H9 (cell line): ENCODE measurements at regions not wholly inside any gene's neighbourhood (a gene's known extent, or its start where the extent isn't known, plus 50 kb on each side); places are given as distances from the start of the nearest gene placed in this dataset.

Experiments used
- DNase-seq: peaks from one replicate; pipeline ENCODE4 v3.0.0-alpha.2; 2017
- H2AFZ ChIP-seq: one replicate; pipeline ENCODE4 v1.6.1; 2013; ENCODE audit warnings: mild to moderate bottlenecking, low read length, control low read depth, moderate library complexity
- H2AK5ac ChIP-seq: 2 replicates; pipeline ENCODE4 v1.6.1; 2013; ENCODE audit warnings: low read length, control low read depth, mixed read lengths; ENCODE audit not compliant: insufficient read length
- H2BK120ac ChIP-seq: one replicate; pipeline ENCODE4 v1.6.1; 2013; ENCODE audit warnings: low read depth, mild to moderate bottlenecking, low read length, control low read depth, inconsistent platforms; ENCODE audit not compliant: poor library complexity, severe bottlenecking
- H2BK12ac ChIP-seq: 2 replicates; pipeline ENCODE4 v1.6.1; 2013; ENCODE audit warnings: low read length, control low read depth, mixed read lengths, low read depth; ENCODE audit not compliant: insufficient read length
- H2BK15ac ChIP-seq: 2 replicates; pipeline ENCODE4 v1.6.1; 2013; ENCODE audit warnings: low read depth, low read length, control low read depth
- H2BK20ac ChIP-seq: one replicate; pipeline ENCODE4 v1.6.1; 2013; ENCODE audit warnings: low read depth, mild to moderate bottlenecking, low read length, control low read depth, inconsistent platforms; ENCODE audit not compliant: poor library complexity, severe bottlenecking
- H2BK5ac ChIP-seq: 2 replicates; pipeline ENCODE4 v1.6.1; 2013; ENCODE audit warnings: low read length, control low read depth, mixed read lengths; ENCODE audit not compliant: insufficient read length
- H3K14ac ChIP-seq: 2 replicates; pipeline ENCODE4 v1.6.1; 2013; ENCODE audit warnings: low read length, control low read depth; ENCODE audit not compliant: insufficient read depth
- H3K18ac ChIP-seq: 2 replicates; pipeline ENCODE4 v1.6.1; 2013; ENCODE audit warnings: low read depth, mild to moderate bottlenecking, mixed read lengths, low read length, control low read depth; ENCODE audit not compliant: insufficient read length
- H3K23ac ChIP-seq: 2 replicates; pipeline ENCODE4 v1.6.1; 2013; ENCODE audit warnings: low read length, control low read depth, mixed read lengths, low read depth; ENCODE audit not compliant: insufficient read length
- H3K23me2 ChIP-seq: 2 replicates; pipeline ENCODE4 v1.6.1; 2013; ENCODE audit warnings: low read depth, mild to moderate bottlenecking, mixed read lengths, low read length, control low read depth; ENCODE audit not compliant: insufficient read length, poor library complexity, severe bottlenecking
- H3K27ac ChIP-seq: 2 replicates; pipeline ENCODE4 v1.5.1; 2013; ENCODE audit warnings: low read length, control low read depth, mixed read lengths, low read depth; ENCODE audit not compliant: insufficient read length
- H3K27me3 ChIP-seq: 2 replicates; pipeline ENCODE4 v1.6.1; 2013; ENCODE audit warnings: low read length, control low read depth, inconsistent platforms; ENCODE audit not compliant: insufficient read depth
- H3K4ac ChIP-seq: 2 replicates; pipeline ENCODE4 v1.6.1; 2013; ENCODE audit warnings: low read depth, mild to moderate bottlenecking, control low read depth, inconsistent platforms, low read length, moderate library complexity
- H3K4me1 ChIP-seq: 2 replicates; pipeline ENCODE4 v1.6.1; 2013; ENCODE audit warnings: low read length, control low read depth, inconsistent platforms; ENCODE audit not compliant: insufficient read depth
- H3K4me2 ChIP-seq: 2 replicates; pipeline ENCODE4 v1.6.1; 2013; ENCODE audit warnings: low read length, control low read depth, mixed read lengths; ENCODE audit not compliant: insufficient read length, insufficient read depth
- H3K56ac ChIP-seq: 2 replicates; pipeline ENCODE4 v1.6.1; 2013; ENCODE audit warnings: low read depth, mild to moderate bottlenecking, mixed read lengths, low read length, control low read depth; ENCODE audit not compliant: insufficient read length
- H3K79me1 ChIP-seq: 2 replicates; pipeline ENCODE4 v1.6.1; 2013; ENCODE audit warnings: low read depth, mild to moderate bottlenecking, moderate library complexity, low read length, control low read depth, inconsistent platforms; ENCODE audit not compliant: insufficient read depth, poor library complexity, severe bottlenecking
- H3K79me2 ChIP-seq: 2 replicates; pipeline ENCODE4 v1.6.1; 2013; ENCODE audit warnings: low read length, control low read depth, inconsistent platforms; ENCODE audit not compliant: insufficient read depth
- H3K9ac ChIP-seq: 2 replicates; pipeline ENCODE4 v1.6.1; 2013; ENCODE audit warnings: low read length, control low read depth, mixed read lengths; ENCODE audit not compliant: insufficient read length; ENCODE audit errors: extremely low read depth
- H3K9me3 ChIP-seq: one replicate; pipeline ENCODE4 v1.6.1; 2013; ENCODE audit warnings: low read depth, low read length, inconsistent platforms; ENCODE audit not compliant: control insufficient read depth
- H3T11ph ChIP-seq: one replicate; pipeline ENCODE4 v1.6.1; 2013; ENCODE audit warnings: mild to moderate bottlenecking, low read length, control low read depth, inconsistent platforms
- H4K20me1 ChIP-seq: one replicate; pipeline ENCODE4 v1.6.1; 2013; ENCODE audit not compliant: control insufficient read depth, insufficient read length, insufficient read depth
- H4K5ac ChIP-seq: 2 replicates; pipeline ENCODE4 v1.6.1; 2013; ENCODE audit warnings: low read depth, mild to moderate bottlenecking, mixed read lengths, low read length, control low read depth; ENCODE audit not compliant: insufficient read length
- H4K8ac ChIP-seq: replicated peaks from 2 replicates; pipeline ENCODE4 v1.6.1; 2013; ENCODE audit warnings: low read length, control low read depth, mixed read lengths, low read depth; ENCODE audit not compliant: insufficient read length
- H4K91ac ChIP-seq: 2 replicates; pipeline ENCODE4 v1.6.1; 2013; ENCODE audit warnings: low read depth, mild to moderate bottlenecking, moderate library complexity, mixed read lengths, low read length, control low read depth; ENCODE audit not compliant: insufficient read length
- H3K27ac Mint-ChIP-seq, 3 experiments: 2 replicates in 2 of 3; 3 replicates in 1 of 3; pipeline ENCODE4 v1.8.0; 2020 to 2021; ENCODE audit warnings: mixed read lengths in 3 of 3, mild to moderate bottlenecking in 1 of 3, moderate library complexity in 1 of 3
- H3K27me3 Mint-ChIP-seq: 2 replicates; pipeline ENCODE4 v1.8.0; 2021; ENCODE audit warnings: low read depth, mild to moderate bottlenecking, moderate library complexity, mixed read lengths
- H3K36me3 Mint-ChIP-seq, 3 experiments: 2 replicates in 2 of 3; 3 replicates in 1 of 3; pipeline ENCODE4 v1.8.0; 2020 to 2021; ENCODE audit warnings: low read depth in 3 of 3, mixed read lengths in 3 of 3; ENCODE audit not compliant: insufficient read depth in 1 of 3
- H3K4me1 Mint-ChIP-seq, 2 experiments: 2 replicates each; pipeline ENCODE4 v1.8.0; 2020; ENCODE audit warnings: mixed read lengths in 2 of 2
- H3K4me3 Mint-ChIP-seq, 2 experiments: 2 replicates in 1 of 2; 3 replicates in 1 of 2; pipeline ENCODE4 v1.8.0; 2020 to 2021; ENCODE audit warnings: mild to moderate bottlenecking in 2 of 2, mixed read lengths in 2 of 2, moderate library complexity in 1 of 2
- H3K9me3 Mint-ChIP-seq, 2 experiments: 2 replicates in 1 of 2; 3 replicates in 1 of 2; pipeline ENCODE4 v1.8.0; 2020; ENCODE audit warnings: mild to moderate bottlenecking in 2 of 2, mixed read lengths in 2 of 2, moderate library complexity in 1 of 2
- CTCF ChIP-seq: fragments of 200-600 bp; sonication (generic); conservative IDR thresholded peaks from 3 replicates; pipeline ENCODE4 v1.8.0; 2021; ENCODE audit warnings: antibody characterized with exemption, mild to moderate bottlenecking
- WGBS: extraction: QIAGEN DNeasy Blood & Tissue Kit; methylation state at CpG from one replicate; pipeline ENCODE4 v1.1.7; 2013; ENCODE audit warnings: missing lambda C conversion rate, low lambda C conversion rate, mixed read lengths; ENCODE audit not compliant: insufficient read length; ENCODE audit errors: extremely low coverage; 5-methylcytosine and 5-hydroxymethylcytosine counted together

- Histone ChIP-seq H3K9ac (no peak overlapping the region), H2BK15ac (no peak overlapping the region)
- H3K27me3 Mint-ChIP-seq = no peaks in the 10 kb centered on the region; the same call in 1 of the 2 replicates
Observed at GRCh38 chr3:128515-129172, 67.9 kb upstream of the CHL1 start.

More at GRCh38 chr3:128515-129172, 67.9 kb upstream of the CHL1 start:
- Histone ChIP-seq H3K79me2 (no peaks in the 10 kb centered on the region), H3K18ac (no peak overlapping the region), H3K79me1 (no peaks in the 10 kb centered on the region), H4K20me1 (no peaks in the 10 kb centered on the region), H3K27ac (no peak overlapping the region), H2AFZ (no peak overlapping the region), H3T11ph (no peak overlapping the region), H3K23ac (no peak overlapping the region), H2AK5ac (no peak overlapping the region), H3K4me2 (no peak overlapping the region), H3K14ac (no peak overlapping the region), H4K91ac (no peak overlapping the region), H4K8ac (no peak overlapping the region), H3K4ac (no peak overlapping the region), H4K5ac (no peak overlapping the region), H2BK20ac (no peak overlapping the region), H3K9me3 (no peaks in the 10 kb centered on the region), H3K27me3 (no peaks in the 10 kb centered on the region), H2BK12ac (no peak overlapping the region), H3K56ac (no peak overlapping the region), H2BK120ac (no peak overlapping the region), H2BK5ac (no peak overlapping the region), H3K23me2 (no peaks in the 10 kb centered on the region), H3K4me1 (no peaks in the 10 kb centered on the region)
- H3K9me3 Mint-ChIP-seq = no peaks in the 10 kb centered on the region
- WGBS = no CpG with 5 or more reads among the region's 3 CpGs
- H3K27ac Mint-ChIP-seq = no peak overlapping the region
- no peaks in the 10 kb centered on the region for H3K36me3 Mint-ChIP-seq
- no peak for DNase-seq
- H3K4me3 Mint-ChIP-seq = no peak overlapping the region
- no peak for TF ChIP-seq CTCF
- H3K4me1 Mint-ChIP-seq = no peaks in the 10 kb centered on the region
